ENCODE measurements at regions not wholly inside any gene's neighbourhood (a gene's known extent, or its start where the extent isn't known, plus 50 kb on each side); places are given as distances from the start of the nearest gene placed in this dataset.
A peak's percentile ranks its signal among the peaks of the same experiment; 100 is the strongest.

GRCh38 chr10:121369616-121370015 is 228.6 kb downstream of the FGFR2 start:
- H3K4me1 ChIP-seq (ENCODE audit: insufficient read depth, low read length): no peaks in the 10 kb centered on the region
- Mint-ChIP-seq H3K27ac (no peak overlapping the region), H3K36me3 (no peaks in the 10 kb centered on the region), H3K9me3 (peaks cover 0 to 2% (median 0%) of the 10 kb centered on the region in 8 donors), H3K4me1 (no peaks in the 10 kb centered on the region), H3K4me3 (no peak overlapping the region), H3K27me3 (no peaks in the 10 kb centered on the region)
- no peak overlapping the region for H3K27ac ChIP-seq (ENCODE audit: low read depth, low read length)
- no peaks in the 10 kb centered on the region for H3K36me3 ChIP-seq (ENCODE audit: insufficient read depth, low read length)
- H3K4me3 ChIP-seq (ENCODE audit: low read length in 2 of 2): no peak overlapping the region
- no peak for DNase-seq
- intact Hi-C loops (cut with micrococcal nuclease): no loop called here
- ChIA-PET POLR2A (ENCODE audit: partially characterized antibody) (no interaction called here), CTCF (ENCODE audit: partially characterized antibody) (no interaction called here)
- H3K27me3 ChIP-seq (ENCODE audit: insufficient read depth, low read length): no peaks in the 10 kb centered on the region
- no peaks in the 10 kb centered on the region for H3K9me3 ChIP-seq (ENCODE audit: control insufficient read depth in 1 of 2, low read length in 2 of 2)

GRCh38 chr10:121371836-121372235 is 226.4 kb downstream of the FGFR2 start:
- Histone ChIP-seq H3K4me3 (ENCODE audit: low read length in 2 of 2) (no peak overlapping the region), H3K36me3 (ENCODE audit: insufficient read depth, low read length) (no peaks in the 10 kb centered on the region), H3K27ac (ENCODE audit: low read depth, low read length) (no peak overlapping the region), H3K27me3 (ENCODE audit: insufficient read depth, low read length) (no peaks in the 10 kb centered on the region), H3K4me1 (ENCODE audit: insufficient read depth, low read length) (no peaks in the 10 kb centered on the region), H3K9me3 (ENCODE audit: control insufficient read depth in 1 of 2, low read length in 2 of 2) (no peaks in the 10 kb centered on the region)
- no peaks in the 10 kb centered on the region for H3K4me1 Mint-ChIP-seq
- no peak overlapping the region for H3K27ac Mint-ChIP-seq
- ChIA-PET CTCF (ENCODE audit: partially characterized antibody) (no interaction called here), POLR2A (ENCODE audit: partially characterized antibody) (no interaction called here)
- intact Hi-C loops (cut with micrococcal nuclease): no loop called here
- H3K9me3 Mint-ChIP-seq: peaks cover 0 to 2% (median 0%) of the 10 kb centered on the region in 8 donors
- H3K27me3 Mint-ChIP-seq: no peaks in the 10 kb centered on the region
- H3K36me3 Mint-ChIP-seq: no peaks in the 10 kb centered on the region
- DNase-seq: no peak
- H3K4me3 Mint-ChIP-seq: no peak overlapping the region

DNA sequence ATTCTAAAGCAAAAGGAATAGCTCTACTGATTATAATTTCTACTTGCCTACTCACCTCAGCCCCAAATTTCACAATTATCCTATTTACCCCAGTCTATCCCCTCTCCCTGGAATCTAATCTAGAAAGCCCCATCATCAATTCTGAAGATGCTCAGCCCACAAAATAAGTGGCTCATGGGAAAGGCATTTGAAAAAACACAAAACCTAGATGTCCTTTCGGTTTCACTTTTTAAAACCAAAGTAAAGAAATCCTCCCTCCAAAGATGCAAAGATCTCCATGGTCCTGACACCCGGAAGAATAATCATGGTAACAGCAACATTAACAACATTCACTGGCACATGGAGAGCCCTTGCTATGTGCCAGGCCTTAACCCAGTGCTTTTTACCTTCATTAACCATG is 224.8 kb downstream of the FGFR2 start:
- POLR2A ChIA-PET (ENCODE audit: partially characterized antibody): no interaction called here
- no peaks in the 10 kb centered on the region for H3K9me3 ChIP-seq (ENCODE audit: control insufficient read depth in 1 of 2, low read length in 2 of 2)
- Mint-ChIP-seq H3K4me1 (no peaks in the 10 kb centered on the region), H3K4me3 (no peak overlapping the region), H3K27me3 (no peaks in the 10 kb centered on the region), H3K9me3 (peaks cover 0 to 2% (median 0%) of the 10 kb centered on the region in 8 donors), H3K36me3 (no peaks in the 10 kb centered on the region), H3K27ac (peak overlapping the region in 1 of 7 donors; percentile 40)
- no peak for DNase-seq
- H3K27me3 ChIP-seq (ENCODE audit: insufficient read depth, low read length): no peaks in the 10 kb centered on the region
- CTCF ChIA-PET (ENCODE audit: partially characterized antibody): no interaction called here
- intact Hi-C loops (cut with micrococcal nuclease): no loop called here
- H3K4me1 ChIP-seq (ENCODE audit: insufficient read depth, low read length): no peaks in the 10 kb centered on the region
- H3K36me3 ChIP-seq (ENCODE audit: insufficient read depth, low read length): no peaks in the 10 kb centered on the region
- H3K27ac ChIP-seq (ENCODE audit: low read depth, low read length): no peak overlapping the region
- no peak overlapping the region for H3K4me3 ChIP-seq (ENCODE audit: low read length in 2 of 2)

- no peak overlapping the region for H3K27ac ChIP-seq (ENCODE audit: low read depth, low read length)
Observed at GRCh38 chr10:121374121-121374520, 224.1 kb downstream of the FGFR2 start.

DNA sequence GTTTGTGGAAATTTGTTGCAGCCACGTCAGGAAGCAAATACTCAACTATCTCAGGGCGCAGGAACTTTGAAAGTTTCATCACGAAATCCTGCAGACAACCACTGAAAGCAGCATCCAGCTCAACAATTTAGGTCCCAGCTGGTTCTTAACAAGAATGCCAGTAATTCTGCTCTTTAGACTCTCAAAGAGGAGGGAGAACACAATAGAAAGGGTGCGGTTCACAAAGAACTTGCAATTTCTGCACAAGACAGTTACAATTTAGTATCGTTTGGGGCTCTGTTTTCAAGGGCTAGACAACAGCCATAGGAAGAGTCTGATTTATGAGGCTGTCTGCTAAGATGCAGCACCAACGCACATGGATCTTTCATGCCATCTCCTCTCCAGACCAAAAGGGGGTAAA is 223.1 kb downstream of the FGFR2 start:
- Histone ChIP-seq H3K4me1 (ENCODE audit: insufficient read depth, low read length) (no peaks in the 10 kb centered on the region), H3K9me3 (ENCODE audit: control insufficient read depth in 1 of 2, low read length in 2 of 2) (no peaks in the 10 kb centered on the region), H3K36me3 (ENCODE audit: insufficient read depth, low read length) (no peaks in the 10 kb centered on the region), H3K27me3 (ENCODE audit: insufficient read depth, low read length) (no peaks in the 10 kb centered on the region), H3K4me3 (ENCODE audit: low read length in 2 of 2) (no peak overlapping the region), H3K27ac (ENCODE audit: low read depth, low read length) (no peak overlapping the region)
- CTCF ChIA-PET (ENCODE audit: partially characterized antibody): no interaction called here
- peaks cover 0 to 3% of the 10 kb centered on the region in 2 donors for H3K27me3 Mint-ChIP-seq
- H3K36me3 Mint-ChIP-seq: no peaks in the 10 kb centered on the region
- no peak for DNase-seq
- no peak overlapping the region for H3K4me3 Mint-ChIP-seq
- intact Hi-C loops (cut with micrococcal nuclease): no loop called here
- H3K4me1 Mint-ChIP-seq: no peaks in the 10 kb centered on the region
- H3K9me3 Mint-ChIP-seq: peaks cover 0 to 4% (median 0%) of the 10 kb centered on the region in 8 donors
- POLR2A ChIA-PET (ENCODE audit: partially characterized antibody): no interaction called here
- no peak overlapping the region for H3K27ac Mint-ChIP-seq

More at GRCh38 chr10:121374121-121374520, 224.1 kb downstream of the FGFR2 start:
- Histone ChIP-seq H3K4me3 (ENCODE audit: low read length in 2 of 2) (no peak overlapping the region), H3K27me3 (ENCODE audit: insufficient read depth, low read length) (no peaks in the 10 kb centered on the region), H3K4me1 (ENCODE audit: insufficient read depth, low read length) (no peaks in the 10 kb centered on the region), H3K9me3 (ENCODE audit: control insufficient read depth in 1 of 2, low read length in 2 of 2) (no peaks in the 10 kb centered on the region), H3K36me3 (ENCODE audit: insufficient read depth, low read length) (no peaks in the 10 kb centered on the region)
- Mint-ChIP-seq H3K27me3 (no peaks in the 10 kb centered on the region), H3K27ac (no peak overlapping the region), H3K4me1 (no peaks in the 10 kb centered on the region), H3K9me3 (peaks cover 0 to 2% (median 0%) of the 10 kb centered on the region in 8 donors), H3K36me3 (no peaks in the 10 kb centered on the region), H3K4me3 (no peak overlapping the region)
- CTCF ChIA-PET (ENCODE audit: partially characterized antibody): no interaction called here
- no peak for DNase-seq
- POLR2A ChIA-PET (ENCODE audit: partially characterized antibody): no interaction called here
- intact Hi-C loops (cut with micrococcal nuclease): no loop called here

DNA sequence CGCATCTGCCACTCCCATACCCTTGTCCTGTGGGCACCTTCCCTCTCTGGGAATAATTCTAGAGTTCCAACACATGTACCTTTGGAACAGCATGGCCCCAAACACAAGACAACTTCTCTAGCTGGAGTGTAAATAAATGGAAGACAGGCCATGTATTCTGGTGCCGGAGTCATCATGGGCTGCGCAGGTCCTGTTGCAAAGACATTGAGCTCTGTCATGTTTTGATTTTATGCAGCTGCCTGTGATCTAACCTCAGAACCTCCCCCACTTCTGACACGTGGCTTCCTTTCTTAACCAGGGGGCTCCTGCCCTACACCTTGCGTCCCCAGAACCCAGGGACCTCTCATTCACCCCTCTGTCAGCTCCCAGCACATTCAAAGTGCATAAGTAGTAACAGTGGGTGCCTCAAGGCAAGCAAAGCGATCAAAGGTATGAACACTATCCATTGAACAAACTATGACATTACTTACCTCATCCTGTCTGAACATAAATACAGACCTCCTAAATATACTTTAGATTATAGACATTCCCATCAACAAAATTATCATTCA is 219.9 kb downstream of the FGFR2 start:
- H3K27ac Mint-ChIP-seq: no peak overlapping the region
- intact Hi-C loops (cut with micrococcal nuclease): no loop called here
- H3K27me3 ChIP-seq (ENCODE audit: insufficient read depth, low read length): no peaks in the 10 kb centered on the region
- no peaks in the 10 kb centered on the region for H3K36me3 Mint-ChIP-seq
- no peaks in the 10 kb centered on the region for H3K36me3 ChIP-seq (ENCODE audit: insufficient read depth, low read length)
- no peak overlapping the region for H3K27ac ChIP-seq (ENCODE audit: low read depth, low read length)
- H3K4me1 Mint-ChIP-seq: no peaks in the 10 kb centered on the region
- DNase-seq: no peak
- H3K4me3 Mint-ChIP-seq: no peak overlapping the region
- H3K9me3 Mint-ChIP-seq: peaks cover 0 to 12% (median under 1%) of the 10 kb centered on the region in 8 donors
- ChIA-PET POLR2A (ENCODE audit: partially characterized antibody) (no interaction called here), CTCF (ENCODE audit: partially characterized antibody) (no interaction called here)
- H3K4me3 ChIP-seq (ENCODE audit: low read length in 2 of 2): no peak overlapping the region
- H3K9me3 ChIP-seq (ENCODE audit: control insufficient read depth in 1 of 2, low read length in 2 of 2): no peaks in the 10 kb centered on the region
- H3K4me1 ChIP-seq (ENCODE audit: insufficient read depth, low read length): no peaks in the 10 kb centered on the region
- peaks cover 0 to 3% of the 10 kb centered on the region in 2 donors for H3K27me3 Mint-ChIP-seq

- H3K4me3 Mint-ChIP-seq: no peak overlapping the region
- ChIA-PET POLR2A (ENCODE audit: partially characterized antibody) (no interaction called here), CTCF (ENCODE audit: partially characterized antibody) (no interaction called here)
- H3K27me3 Mint-ChIP-seq: peaks cover 0 to 3% of the 10 kb centered on the region in 2 donors
- Histone ChIP-seq H3K27ac (ENCODE audit: low read depth, low read length) (no peak overlapping the region), H3K27me3 (ENCODE audit: insufficient read depth, low read length) (no peaks in the 10 kb centered on the region), H3K4me1 (ENCODE audit: insufficient read depth, low read length) (no peaks in the 10 kb centered on the region), H3K36me3 (ENCODE audit: insufficient read depth, low read length) (no peaks in the 10 kb centered on the region), H3K9me3 (ENCODE audit: control insufficient read depth in 1 of 2, low read length in 2 of 2) (no peaks in the 10 kb centered on the region), H3K4me3 (ENCODE audit: low read length in 2 of 2) (no peak overlapping the region)
- H3K4me1 Mint-ChIP-seq: no peaks in the 10 kb centered on the region
- intact Hi-C loops (cut with micrococcal nuclease): no loop called here
- no peaks in the 10 kb centered on the region for H3K36me3 Mint-ChIP-seq
- H3K9me3 Mint-ChIP-seq: peaks cover 0 to 12% (median under 1%) of the 10 kb centered on the region in 8 donors
- H3K27ac Mint-ChIP-seq: no peak overlapping the region
- no peak for DNase-seq
Observed at GRCh38 chr10:121379013-121379412, 219.2 kb downstream of the FGFR2 start.

- Mint-ChIP-seq H3K27ac (no peak overlapping the region), H3K4me1 (no peaks in the 10 kb centered on the region), H3K36me3 (no peaks in the 10 kb centered on the region), H3K4me3 (no peak overlapping the region), H3K9me3 (peaks cover 0 to 12% (median 2%) of the 10 kb centered on the region in 8 donors), H3K27me3 (peaks cover 0 to 3% of the 10 kb centered on the region in 2 donors)
- CTCF ChIA-PET (ENCODE audit: partially characterized antibody): no interaction called here
- H3K36me3 ChIP-seq (ENCODE audit: insufficient read depth, low read length): no peaks in the 10 kb centered on the region
- H3K9me3 ChIP-seq (ENCODE audit: control insufficient read depth in 1 of 2, low read length in 2 of 2): no peaks in the 10 kb centered on the region
- H3K4me1 ChIP-seq (ENCODE audit: insufficient read depth, low read length): no peaks in the 10 kb centered on the region
- H3K4me3 ChIP-seq (ENCODE audit: low read length in 2 of 2): no peak overlapping the region
- H3K27ac ChIP-seq (ENCODE audit: low read depth, low read length): no peak overlapping the region
- no peak for DNase-seq
- H3K27me3 ChIP-seq (ENCODE audit: insufficient read depth, low read length): no peaks in the 10 kb centered on the region
- POLR2A ChIA-PET (ENCODE audit: partially characterized antibody): no interaction called here
- intact Hi-C loops (cut with micrococcal nuclease): no loop called here
Observed at GRCh38 chr10:121380211-121380610, 218.0 kb downstream of the FGFR2 start.

Data from CD4-positive, alpha-beta memory T cell (primary cell).